ENCODE measurements at regions not wholly inside any gene's neighbourhood (a gene's known extent, or its start where the extent isn't known, plus 50 kb on each side); places are given as distances from the start of the nearest gene placed in this dataset.

- no peak for TF ChIP-seq CTCF (IDR thresholded peaks at IDR 0.05; ENCODE audit: extremely low read depth in 1 of 2, insufficient read depth in 1 of 2, low read depth in 1 of 2, low read length in 2 of 2)
- no peak for TF ChIP-seq POLR2AphosphoS5 (IDR thresholded peaks at IDR 0.05; ENCODE audit: insufficient read depth, low read depth, low read length)
- no peak for TF ChIP-seq JUN (IDR thresholded peaks at IDR 0.05; ENCODE audit: borderline replicate concordance, insufficient read depth, insufficient read length, low read depth)
- no peak for TF ChIP-seq POLR2A (IDR thresholded peaks at IDR 0.05; ENCODE audit: low read depth, low read length)
- TF ChIP-seq GATA2 (IDR thresholded peaks at IDR 0.05; ENCODE audit: insufficient read depth, insufficient read length, low read depth, low read length): no peak
- no peak for TF ChIP-seq EZH2 (IDR thresholded peaks at IDR 0.05; ENCODE audit: borderline replicate concordance, low read depth, low read length, severe bottlenecking)
- TF ChIP-seq, protein P1, sequence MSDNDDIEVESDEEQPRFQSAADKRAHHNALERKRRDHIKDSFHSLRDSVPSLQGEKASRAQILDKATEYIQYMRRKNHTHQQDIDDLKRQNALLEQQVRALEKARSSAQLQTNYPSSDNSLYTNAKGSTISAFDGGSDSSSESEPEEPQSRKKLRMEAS (IDR thresholded peaks at IDR 0.05; ENCODE audit: insufficient read depth, insufficient read length): no peak
Measured at GRCh38 chr1:203567596-203567995, 59.0 kb upstream of the ATP2B4 start.
